MM.1S (cell line): ENCODE measurements at regions not wholly inside any gene's neighbourhood (a gene's known extent, or its start where the extent isn't known, plus 50 kb on each side); places are given as distances from the start of the nearest gene placed in this dataset.

Experiments
- EZH2phosphoT487 ChIP-seq: fragments of 300-600 bp; sonication (generic); IDR thresholded peaks from 2 replicates; pipeline ENCODE4 v1.6.1; 2018; ENCODE audit warnings: antibody characterized with exemption, low read length
- TF ChIP-seq, protein P1 (sequence below): fragments of 300-600 bp; sonication (generic); IDR thresholded peaks from 2 replicates; pipeline ENCODE4 v1.5.1; 2016; ENCODE audit warnings: antibody characterized with exemption, low read length, mixed read lengths

DNA sequence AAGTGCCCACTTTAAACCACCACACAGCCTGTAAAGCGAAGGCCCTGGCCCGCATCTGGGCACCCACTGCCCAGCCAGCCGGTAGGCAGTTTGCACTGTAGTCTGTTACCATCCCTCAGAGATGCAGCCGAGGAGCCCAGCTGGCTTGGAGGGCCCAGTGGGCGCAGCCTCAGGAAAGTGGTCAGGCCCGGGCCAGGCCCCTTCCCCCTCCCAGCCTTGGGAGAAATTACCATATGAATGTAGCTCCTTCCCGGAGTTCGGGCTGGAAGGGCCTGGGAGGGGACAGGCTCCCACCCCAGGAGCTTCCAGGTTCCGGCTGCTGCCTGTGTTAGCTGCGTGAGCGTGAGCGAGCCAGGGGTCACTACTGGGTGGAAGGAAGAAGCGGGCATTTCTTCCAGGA is 325.4 kb downstream of the SEC14L1 start:
- TF ChIP-seq, protein P1, sequence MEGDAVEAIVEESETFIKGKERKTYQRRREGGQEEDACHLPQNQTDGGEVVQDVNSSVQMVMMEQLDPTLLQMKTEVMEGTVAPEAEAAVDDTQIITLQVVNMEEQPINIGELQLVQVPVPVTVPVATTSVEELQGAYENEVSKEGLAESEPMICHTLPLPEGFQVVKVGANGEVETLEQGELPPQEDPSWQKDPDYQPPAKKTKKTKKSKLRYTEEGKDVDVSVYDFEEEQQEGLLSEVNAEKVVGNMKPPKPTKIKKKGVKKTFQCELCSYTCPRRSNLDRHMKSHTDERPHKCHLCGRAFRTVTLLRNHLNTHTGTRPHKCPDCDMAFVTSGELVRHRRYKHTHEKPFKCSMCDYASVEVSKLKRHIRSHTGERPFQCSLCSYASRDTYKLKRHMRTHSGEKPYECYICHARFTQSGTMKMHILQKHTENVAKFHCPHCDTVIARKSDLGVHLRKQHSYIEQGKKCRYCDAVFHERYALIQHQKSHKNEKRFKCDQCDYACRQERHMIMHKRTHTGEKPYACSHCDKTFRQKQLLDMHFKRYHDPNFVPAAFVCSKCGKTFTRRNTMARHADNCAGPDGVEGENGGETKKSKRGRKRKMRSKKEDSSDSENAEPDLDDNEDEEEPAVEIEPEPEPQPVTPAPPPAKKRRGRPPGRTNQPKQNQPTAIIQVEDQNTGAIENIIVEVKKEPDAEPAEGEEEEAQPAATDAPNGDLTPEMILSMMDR = no peak
- no peak for TF ChIP-seq EZH2phosphoT487
